GM19324 (cell line): ENCODE measurements at regions not wholly inside any gene's neighbourhood (a gene's known extent, or its start where the extent isn't known, plus 50 kb on each side); places are given as distances from the start of the nearest gene placed in this dataset.

Experiments used
- ATAC-seq: cut with Tn5 transposase; IDR thresholded peaks from one replicate; pipeline ENCODE4 v1.9.1; 2021; ENCODE audit warnings: mild to moderate bottlenecking, moderate library complexity; ENCODE audit not compliant: unreplicated experiment, low FRiP score

GRCh38 chr13:47546391-47547225, 454.5 kb downstream of the SUCLA2 start:
- ATAC-seq, result no peak

- ATAC-seq, result no peak
Measured at GRCh38 chr13:47545201-47546024, 455.7 kb downstream of the SUCLA2 start.

GRCh38 chr13:47539317-47539716, 461.8 kb downstream of the SUCLA2 start:
- ATAC-seq, result no peak

GRCh38 chr13:47523771-47524170, 477.3 kb downstream of the SUCLA2 start:
- no peak for ATAC-seq

GRCh38 chr13:47521890-47522487, 479.1 kb downstream of the SUCLA2 start:
- ATAC-seq, result no peak

GRCh38 chr13:47519626-47520025, 481.4 kb downstream of the SUCLA2 start:
- no peak for ATAC-seq

GRCh38 chr13:47518530-47518929, 482.5 kb downstream of the SUCLA2 start:
- ATAC-seq, result no peak

- no peak for ATAC-seq
Measured at GRCh38 chr13:47511647-47512046, 489.4 kb downstream of the SUCLA2 start.

- ATAC-seq, result no peak
Measured at GRCh38 chr13:47508527-47509228, 492.4 kb downstream of the SUCLA2 start.

GRCh38 chr13:47503475-47503874, 497.6 kb downstream of the SUCLA2 start:
- ATAC-seq, result no peak

- no peak for ATAC-seq
Measured at GRCh38 chr13:47502166-47502565, 498.9 kb downstream of the SUCLA2 start.

- ATAC-seq, result no peak
Measured at GRCh38 chr13:47499358-47500150, 501.5 kb downstream of the SUCLA2 start.

- ATAC-seq, result no peak
Measured at GRCh38 chr13:47484548-47484947, 516.5 kb downstream of the SUCLA2 start.

- no peak for ATAC-seq
Measured at GRCh38 chr13:47481536-47481935, 519.5 kb downstream of the SUCLA2 start.

- no peak for ATAC-seq
Measured at GRCh38 chr13:47480951-47481350, 520.1 kb downstream of the SUCLA2 start.

GRCh38 chr13:47480121-47480520, 521.0 kb downstream of the SUCLA2 start:
- no peak for ATAC-seq

- ATAC-seq, result no peak
Measured at GRCh38 chr13:47478985-47479384, 522.1 kb downstream of the SUCLA2 start.

- ATAC-seq, result no peak
Measured at GRCh38 chr13:47475441-47475948, 525.6 kb downstream of the SUCLA2 start.

GRCh38 chr13:47474839-47475238, 526.2 kb downstream of the SUCLA2 start:
- ATAC-seq, result no peak

GRCh38 chr13:47474326-47474725, 526.7 kb downstream of the SUCLA2 start:
- no peak for ATAC-seq
